ENCODE measurements at regions not wholly inside any gene's neighbourhood (a gene's known extent, or its start where the extent isn't known, plus 50 kb on each side); places are given as distances from the start of the nearest gene placed in this dataset.

DNA sequence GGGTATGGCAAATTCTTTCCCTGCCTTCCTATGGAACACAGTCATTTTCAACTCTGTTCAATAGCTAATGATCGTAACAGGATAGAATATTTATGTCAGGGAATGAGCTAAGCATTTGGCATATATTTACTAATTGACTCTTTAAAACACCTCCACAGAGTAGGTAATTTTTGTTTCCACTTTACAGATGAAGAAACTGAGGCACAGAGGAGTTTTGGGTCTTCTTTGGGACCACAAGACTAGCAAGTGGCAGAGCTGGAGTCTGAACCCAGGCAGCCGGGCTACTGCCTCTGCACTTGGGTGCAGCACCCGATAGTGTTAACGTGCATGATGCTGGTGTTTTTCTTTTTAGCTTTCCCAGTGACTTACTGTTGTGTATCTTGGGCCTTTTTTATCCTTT, 384.0 kb downstream of the SFMBT2 start:
- ATAC-seq: no peak
- peaks cover 7% of the 10 kb centered on the region for H3K9me3 Mint-ChIP-seq
- H3K36me3 Mint-ChIP-seq: peaks cover 5% of the 10 kb centered on the region
- no peak overlapping the region for H3K4me3 Mint-ChIP-seq
- H3K27me3 Mint-ChIP-seq: peaks cover 8% of the 10 kb centered on the region
- no peaks in the 10 kb centered on the region for H3K4me1 Mint-ChIP-seq
- no peak overlapping the region for H3K27ac Mint-ChIP-seq

DNA sequence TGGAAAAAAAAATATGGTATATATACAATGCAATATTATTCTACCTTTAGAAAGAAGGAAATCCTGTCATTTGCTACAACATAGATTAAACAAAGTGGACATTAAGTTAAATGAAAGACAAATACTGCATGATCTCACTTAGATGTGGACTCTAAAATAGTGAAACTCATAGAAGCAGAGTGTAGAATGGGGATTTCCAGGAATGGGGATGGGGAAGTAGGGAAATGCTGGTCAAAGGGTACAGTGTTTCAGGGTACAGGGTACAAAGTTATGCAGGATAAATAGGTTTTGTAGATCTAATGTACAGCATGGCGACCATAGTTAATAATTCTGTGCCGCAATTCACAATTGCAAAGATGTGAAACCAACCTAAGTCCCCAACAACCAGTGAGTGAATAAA, 385.5 kb downstream of the SFMBT2 start:
- Mint-ChIP-seq H3K36me3 (peaks cover 2% of the 10 kb centered on the region), H3K4me1 (no peaks in the 10 kb centered on the region), H3K27ac (no peak overlapping the region), H3K4me3 (no peak overlapping the region), H3K27me3 (peaks cover 3% of the 10 kb centered on the region), H3K9me3 (peaks cover 7% of the 10 kb centered on the region)
- no peak for ATAC-seq

DNA sequence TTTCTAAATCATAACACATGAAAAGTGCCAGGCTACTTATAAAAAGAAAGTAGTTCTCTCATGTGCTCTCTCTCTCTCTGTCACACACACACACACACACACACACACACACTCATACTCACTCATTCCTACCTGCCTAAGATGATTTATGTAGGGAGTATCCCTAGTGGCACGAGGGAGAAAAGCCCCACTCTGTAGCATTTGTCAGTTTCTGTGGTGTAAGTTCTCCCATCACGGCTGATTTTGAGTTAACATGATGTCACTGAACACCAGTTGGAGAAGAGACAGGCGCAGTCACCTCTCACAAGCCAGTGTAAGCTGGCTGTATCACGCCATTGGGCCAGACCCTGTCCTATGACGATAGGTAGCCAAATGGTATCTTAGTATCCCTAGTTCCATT, 395.4 kb downstream of the SFMBT2 start:
- Mint-ChIP-seq H3K4me1 (no peaks in the 10 kb centered on the region), H3K27ac (no peak overlapping the region), H3K4me3 (no peak overlapping the region), H3K36me3 (peaks cover 8% of the 10 kb centered on the region), H3K9me3 (peaks cover 7% of the 10 kb centered on the region), H3K27me3 (peaks cover 28% of the 10 kb centered on the region)
- ATAC-seq: no peak

DNA sequence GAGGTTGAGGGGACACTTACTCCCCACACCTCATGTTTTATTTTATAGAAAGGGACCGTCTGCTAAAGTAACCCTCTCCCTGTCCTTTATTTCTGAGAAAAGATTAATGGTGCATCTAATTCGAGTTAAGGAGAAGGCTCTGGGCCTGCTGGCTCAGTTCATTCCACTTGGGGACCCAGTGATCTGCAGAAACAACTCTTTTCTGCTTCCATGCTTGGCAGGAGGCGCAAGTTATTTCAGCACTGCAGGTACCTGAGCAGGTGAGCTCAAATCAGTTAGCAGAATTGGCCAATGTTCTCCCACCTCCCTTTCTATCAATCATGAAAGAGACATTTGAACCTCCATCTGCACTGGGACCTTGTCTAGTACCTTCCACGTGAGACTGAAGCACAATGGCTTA, 396.1 kb downstream of the SFMBT2 start:
- H3K9me3 Mint-ChIP-seq: peaks cover 4% of the 10 kb centered on the region
- no peak overlapping the region for H3K27ac Mint-ChIP-seq
- peaks cover 5% of the 10 kb centered on the region for H3K36me3 Mint-ChIP-seq
- H3K4me3 Mint-ChIP-seq: no peak overlapping the region
- H3K4me1 Mint-ChIP-seq: no peaks in the 10 kb centered on the region
- peaks cover 24% of the 10 kb centered on the region for H3K27me3 Mint-ChIP-seq
- no peak for ATAC-seq

DNA sequence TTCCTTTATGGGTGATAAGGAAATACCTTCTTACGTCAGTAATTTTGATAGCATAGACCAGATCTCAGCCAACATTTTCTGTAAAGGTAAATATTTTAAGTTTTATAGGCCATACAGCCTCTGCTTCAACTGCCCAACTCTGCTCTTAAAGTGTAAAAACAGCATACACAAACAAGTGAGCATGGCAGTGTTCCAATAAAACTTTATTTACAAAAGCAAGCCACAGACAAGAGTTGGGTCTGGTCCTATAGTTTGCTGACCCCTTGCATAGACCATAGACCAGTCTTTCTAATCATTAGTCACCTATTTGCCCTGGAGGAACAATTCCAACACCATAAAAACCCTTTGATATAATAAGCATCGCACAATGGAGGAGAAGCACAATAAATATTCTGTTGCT, 398.8 kb downstream of the SFMBT2 start:
- no peak for ATAC-seq
- no peaks in the 10 kb centered on the region for H3K36me3 Mint-ChIP-seq
- H3K9me3 Mint-ChIP-seq: no peaks in the 10 kb centered on the region
- H3K27me3 Mint-ChIP-seq: peaks cover 18% of the 10 kb centered on the region
- H3K4me3 Mint-ChIP-seq: no peak overlapping the region
- no peak overlapping the region for H3K27ac Mint-ChIP-seq
- H3K4me1 Mint-ChIP-seq: no peaks in the 10 kb centered on the region

DNA sequence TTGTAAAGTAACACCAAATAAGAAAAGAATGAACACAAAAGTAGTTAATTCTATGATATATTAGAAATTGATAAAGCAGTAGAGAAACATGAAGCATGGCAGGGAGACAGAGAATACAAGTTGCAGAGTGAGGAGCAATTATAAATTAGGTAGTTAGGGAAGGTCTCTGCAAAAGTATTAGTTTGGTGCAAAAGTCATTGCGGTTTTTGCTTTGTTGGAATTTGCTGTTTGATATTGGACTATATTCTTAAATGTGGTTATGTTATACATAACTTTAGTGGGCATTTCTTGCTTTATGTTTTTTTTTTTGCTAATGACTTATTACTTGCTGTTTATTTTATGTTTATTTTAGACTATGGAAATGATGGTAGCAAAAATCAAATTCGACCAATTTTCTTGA, 402.2 kb downstream of the SFMBT2 start:
- no peaks in the 10 kb centered on the region for H3K9me3 Mint-ChIP-seq
- no peaks in the 10 kb centered on the region for H3K4me1 Mint-ChIP-seq

GRCh38 chr10:7007600-7008190, 403.1 kb downstream of the SFMBT2 start:
- Mint-ChIP-seq H3K4me1 (no peaks in the 10 kb centered on the region), H3K4me3 (no peak overlapping the region), H3K27ac (no peak overlapping the region), H3K36me3 (no peaks in the 10 kb centered on the region), H3K9me3 (no peaks in the 10 kb centered on the region), H3K27me3 (no peaks in the 10 kb centered on the region)
- ATAC-seq: no peak

More for the DNA sequence above, 402.2 kb downstream of the SFMBT2 start:
- Mint-ChIP-seq H3K36me3 (no peaks in the 10 kb centered on the region), H3K27me3 (no peaks in the 10 kb centered on the region), H3K4me3 (no peak overlapping the region), H3K27ac (no peak overlapping the region)
- ATAC-seq: no peak

- Mint-ChIP-seq H3K27ac (no peak overlapping the region), H3K4me1 (no peaks in the 10 kb centered on the region), H3K9me3 (no peaks in the 10 kb centered on the region), H3K4me3 (no peak overlapping the region), H3K27me3 (no peaks in the 10 kb centered on the region), H3K36me3 (no peaks in the 10 kb centered on the region)
- no peak for ATAC-seq
These were observed 404.3 kb downstream of the SFMBT2 start for GRCh38 chr10:7006566-7006965.

- Mint-ChIP-seq H3K27ac (no peak overlapping the region), H3K36me3 (no peaks in the 10 kb centered on the region), H3K4me3 (no peak overlapping the region), H3K9me3 (no peaks in the 10 kb centered on the region), H3K27me3 (peaks cover 8% of the 10 kb centered on the region), H3K4me1 (no peaks in the 10 kb centered on the region)
- peak; percentile 50 for ATAC-seq
These were observed 406.9 kb downstream of the SFMBT2 start for GRCh38 chr10:7003831-7004395.

GRCh38 chr10:7000061-7000460, 410.8 kb downstream of the SFMBT2 start:
- Mint-ChIP-seq H3K27me3 (peaks cover 8% of the 10 kb centered on the region), H3K36me3 (no peaks in the 10 kb centered on the region), H3K9me3 (no peaks in the 10 kb centered on the region), H3K4me3 (no peak overlapping the region), H3K4me1 (no peaks in the 10 kb centered on the region), H3K27ac (no peak overlapping the region)
- no peak for ATAC-seq

- no peak for ATAC-seq
- no peak overlapping the region for H3K27ac Mint-ChIP-seq
- H3K36me3 Mint-ChIP-seq: no peaks in the 10 kb centered on the region
- peaks cover 8% of the 10 kb centered on the region for H3K27me3 Mint-ChIP-seq
- no peaks in the 10 kb centered on the region for H3K4me1 Mint-ChIP-seq
- H3K9me3 Mint-ChIP-seq: no peaks in the 10 kb centered on the region
- H3K4me3 Mint-ChIP-seq: no peak overlapping the region
These were observed 411.5 kb downstream of the SFMBT2 start for GRCh38 chr10:6999232-6999925.

DNA sequence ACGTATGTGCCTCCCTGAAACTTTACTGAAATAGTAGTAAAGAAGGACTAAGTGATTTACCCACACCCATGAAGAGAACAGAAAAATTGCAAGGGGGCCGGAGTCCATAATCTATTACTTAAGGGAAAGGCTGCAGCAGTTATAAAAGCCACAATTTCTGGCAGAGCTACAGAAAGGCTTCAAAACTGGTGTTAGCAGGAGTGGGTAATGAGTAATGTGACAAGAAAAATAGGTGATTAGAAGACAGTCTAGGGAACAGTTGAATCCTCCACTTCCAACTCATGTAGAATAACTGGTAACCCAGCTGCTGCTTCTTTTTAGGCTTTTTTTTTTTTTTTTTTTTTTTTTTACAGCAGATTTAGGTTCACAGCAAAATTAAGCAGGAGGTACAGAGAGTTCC, 413.3 kb downstream of the SFMBT2 start:
- Mint-ChIP-seq H3K4me3 (no peak overlapping the region), H3K36me3 (no peaks in the 10 kb centered on the region), H3K27me3 (peaks cover 8% of the 10 kb centered on the region), H3K4me1 (no peaks in the 10 kb centered on the region), H3K27ac (no peak overlapping the region), H3K9me3 (no peaks in the 10 kb centered on the region)
- no peak for ATAC-seq

- Mint-ChIP-seq H3K4me1 (no peaks in the 10 kb centered on the region), H3K27me3 (peaks cover 8% of the 10 kb centered on the region), H3K36me3 (no peaks in the 10 kb centered on the region), H3K9me3 (no peaks in the 10 kb centered on the region), H3K4me3 (no peak overlapping the region), H3K27ac (no peak overlapping the region)
- ATAC-seq: no peak
These were observed 414.4 kb downstream of the SFMBT2 start for GRCh38 chr10:6996431-6996830.

DNA sequence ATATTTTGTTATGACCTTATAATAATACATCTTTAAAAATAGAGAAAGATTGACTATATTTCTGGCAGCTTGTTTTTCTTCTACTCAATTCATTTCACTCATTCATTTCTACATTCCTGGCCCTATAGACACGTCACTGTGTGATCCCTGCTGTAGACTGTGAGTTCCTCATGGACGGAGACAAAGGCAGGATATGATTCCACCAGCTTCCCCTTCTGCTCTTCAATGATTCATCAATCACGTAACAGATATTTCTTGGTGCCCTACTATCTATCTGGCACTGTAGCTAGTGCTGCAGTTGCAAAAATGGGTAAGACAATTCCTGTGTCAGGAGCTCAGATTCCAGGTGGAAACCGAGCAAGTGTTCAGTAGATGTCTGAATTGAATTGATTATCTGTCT, 415.0 kb downstream of the SFMBT2 start:
- H3K4me3 Mint-ChIP-seq: no peak overlapping the region
- no peak overlapping the region for H3K27ac Mint-ChIP-seq
- H3K27me3 Mint-ChIP-seq: peaks cover 3% of the 10 kb centered on the region
- H3K36me3 Mint-ChIP-seq: no peaks in the 10 kb centered on the region
- ATAC-seq: no peak
- H3K4me1 Mint-ChIP-seq: no peaks in the 10 kb centered on the region
- H3K9me3 Mint-ChIP-seq: no peaks in the 10 kb centered on the region

- Mint-ChIP-seq H3K9me3 (no peaks in the 10 kb centered on the region), H3K4me3 (no peak overlapping the region), H3K36me3 (no peaks in the 10 kb centered on the region), H3K4me1 (no peaks in the 10 kb centered on the region), H3K27me3 (no peaks in the 10 kb centered on the region), H3K27ac (no peak overlapping the region)
- ATAC-seq: no peak
These were observed 415.3 kb upstream of the PRKCQ start for GRCh38 chr10:6995341-6995740.

DNA sequence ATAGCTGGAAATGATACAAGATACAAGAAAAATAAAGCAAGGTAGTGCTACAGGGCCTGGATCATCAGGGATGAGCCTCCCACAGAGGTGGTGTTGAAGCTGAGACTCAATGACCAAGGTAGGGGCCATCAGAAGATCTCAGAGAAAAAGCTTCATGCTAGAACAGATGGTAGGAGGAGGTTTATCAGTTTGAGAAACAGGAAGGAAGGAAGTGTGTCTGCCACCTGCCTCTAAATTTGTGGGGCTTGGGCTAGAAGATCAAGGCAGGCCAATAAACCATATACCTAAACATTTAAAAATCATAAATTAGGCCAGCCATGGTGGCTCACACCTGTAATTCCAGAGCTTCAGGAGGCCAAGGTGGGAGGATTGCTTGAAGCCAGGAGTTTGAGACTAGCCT, 410.8 kb upstream of the PRKCQ start:
- no peak overlapping the region for H3K27ac Mint-ChIP-seq
- no peak for ATAC-seq
- no peak overlapping the region for H3K4me3 Mint-ChIP-seq
- H3K4me1 Mint-ChIP-seq: no peaks in the 10 kb centered on the region
- peaks cover 9% of the 10 kb centered on the region for H3K27me3 Mint-ChIP-seq
- H3K9me3 Mint-ChIP-seq: no peaks in the 10 kb centered on the region
- H3K36me3 Mint-ChIP-seq: no peaks in the 10 kb centered on the region

All from stimulated activated memory B cell treated with anti-CD40 and anti-IgM and Interleukin-4, amounts not matched to agents 10 μg/mL and 1 μg/mL and 100 μg/mL, for 72 hours (primary cell).